WTC11 (cell line): ENCODE measurements at regions not wholly inside any gene's neighbourhood (a gene's known extent, or its start where the extent isn't known, plus 50 kb on each side); places are given as distances from the start of the nearest gene placed in this dataset.

ENCODE experiments used
- ATAC-seq: fragments of 200-7000 bp; cut with Tn5 transposase; 2 replicates; pipeline ENCODE4 v1.10.0; 2021; ENCODE audit warnings: mild to moderate bottlenecking, moderate library complexity
- CTCF ChIA-PET: fragments of 300-600 bp; sonication (Branson Sonifier 250); formaldehyde crosslinking; loops from one replicate; lab custom pipeline; 2021; ENCODE audit warnings: antibody characterized with exemption; lab: Charles Lee
- POLR2A ChIA-PET: fragments of 350-600 bp; sonication (Branson Sonifier 250); formaldehyde crosslinking; loops from one replicate; lab custom pipeline; 2021; ENCODE audit warnings: antibody characterized with exemption; lab: Charles Lee
- DNase-seq: peaks from one replicate; pipeline ENCODE4 v3.0.0; 2021; ENCODE audit warnings: low spot score
- H3K27ac Mint-ChIP-seq: 2 replicates; pipeline ENCODE4 v1.8.0; 2021; ENCODE audit warnings: mixed read lengths
- H3K27me3 Mint-ChIP-seq: 2 replicates; pipeline ENCODE4 v1.8.0; 2021; ENCODE audit warnings: low read depth, mild to moderate bottlenecking, moderate library complexity, mixed read lengths
- H3K36me3 Mint-ChIP-seq: 2 replicates; pipeline ENCODE4 v1.8.0; 2021; ENCODE audit warnings: mixed read lengths
- H3K4me1 Mint-ChIP-seq: 2 replicates; pipeline ENCODE4 v1.8.0; 2022; ENCODE audit warnings: mixed read lengths
- H3K4me3 Mint-ChIP-seq: 2 replicates; pipeline ENCODE4 v1.8.0; 2021; ENCODE audit warnings: mild to moderate bottlenecking, moderate library complexity, mixed read lengths
- H3K9me3 Mint-ChIP-seq: 2 replicates; pipeline ENCODE4 v1.8.0; 2021; ENCODE audit warnings: mixed read lengths
- ELF4 ChIP-seq: sonication (generic); formaldehyde crosslinking; IDR thresholded peaks from 2 replicates; pipeline ENCODE4 v1.8.1; 2022; ENCODE audit warnings: low read depth, mild to moderate bottlenecking, moderate library complexity, missing genetic modification reagents
- EMX1 ChIP-seq: fragments of 250-450 bp; sonication (Bioruptor Pico); IDR thresholded peaks from 2 replicates; pipeline ENCODE4 v1.8.0; 2021; ENCODE audit warnings: mild to moderate bottlenecking
- ETV6 ChIP-seq: sonication (generic); formaldehyde crosslinking; IDR thresholded peaks from 2 replicates; pipeline ENCODE4 v1.8.1; 2022; ENCODE audit warnings: mild to moderate bottlenecking, missing genetic modification reagents
- FOXJ3 ChIP-seq: sonication (generic); formaldehyde crosslinking; IDR thresholded peaks from 2 replicates; pipeline ENCODE4 v1.9.0; 2021; ENCODE audit warnings: missing genetic modification reagents, mild to moderate bottlenecking, borderline replicate concordance
- FOXP1 ChIP-seq: sonication (generic); formaldehyde crosslinking; IDR thresholded peaks from 2 replicates; pipeline ENCODE4 v1.8.0; 2022; ENCODE audit warnings: missing genetic modification reagents, mild to moderate bottlenecking, moderate library complexity, borderline replicate concordance
- GRHL2 ChIP-seq: fragments of 250-450 bp; sonication (Bioruptor Pico); IDR thresholded peaks from 2 replicates; pipeline ENCODE4 v1.8.0; 2022; ENCODE audit warnings: mild to moderate bottlenecking, moderate library complexity; ENCODE audit not compliant: insufficient replicate concordance, severe bottlenecking
- HMGA2 ChIP-seq: fragments of 250-450 bp; sonication (Bioruptor Pico); IDR thresholded peaks from 2 replicates; pipeline ENCODE4 v1.4.0; 2021; ENCODE audit warnings: mild to moderate bottlenecking, moderate library complexity
- JUN ChIP-seq: sonication (generic); formaldehyde crosslinking; IDR thresholded peaks from 2 replicates; pipeline ENCODE4 v1.8.0; 2023; ENCODE audit warnings: mild to moderate bottlenecking, missing genetic modification reagents
- MXD4 ChIP-seq: fragments of 250-450 bp; sonication (Bioruptor Pico); IDR thresholded peaks from 2 replicates; pipeline ENCODE4 v1.8.0; 2021; ENCODE audit warnings: mild to moderate bottlenecking, moderate library complexity, borderline replicate concordance
- NFATC4 ChIP-seq: fragments of 250-450 bp; sonication (Bioruptor Pico); IDR thresholded peaks from 2 replicates; pipeline ENCODE4 v1.9.0; 2021; ENCODE audit warnings: mild to moderate bottlenecking
- NR1H2 ChIP-seq: sonication (generic); formaldehyde crosslinking; IDR thresholded peaks from 2 replicates; pipeline ENCODE4 v1.9.0; 2021; ENCODE audit warnings: mild to moderate bottlenecking, moderate library complexity, missing genetic modification reagents
- RORB ChIP-seq: fragments of 250-450 bp; sonication (Bioruptor Pico); IDR thresholded peaks from 2 replicates; pipeline ENCODE4 v1.9.0; 2021; ENCODE audit warnings: mild to moderate bottlenecking
- TEAD4 ChIP-seq: sonication (generic); formaldehyde crosslinking; IDR thresholded peaks from 2 replicates; pipeline ENCODE4 v1.8.0; 2022; ENCODE audit warnings: mild to moderate bottlenecking, missing genetic modification reagents
- ZNF232 ChIP-seq: sonication (generic); formaldehyde crosslinking; IDR thresholded peaks from 2 replicates; pipeline ENCODE4 v1.8.0; 2022; ENCODE audit warnings: mild to moderate bottlenecking, missing genetic modification reagents
- ZNF416 ChIP-seq: fragments of 250-450 bp; sonication (Bioruptor Pico); IDR thresholded peaks from 2 replicates; pipeline ENCODE4 v1.9.0; 2021; ENCODE audit warnings: mild to moderate bottlenecking, inconsistent platforms
- TF ChIP-seq, protein P1 (sequence below): sonication (generic); formaldehyde crosslinking; IDR thresholded peaks from 2 replicates; pipeline ENCODE4 v1.8.1; 2022; ENCODE audit warnings: mild to moderate bottlenecking, moderate library complexity, missing genetic modification reagents
- TF ChIP-seq, protein P2 (sequence below): fragments of 250-450 bp; sonication (Bioruptor Pico); IDR thresholded peaks from 2 replicates; pipeline ENCODE4 v1.9.0; 2021; ENCODE audit warnings: mild to moderate bottlenecking
- TF ChIP-seq, protein P3 (sequence below): sonication (generic); formaldehyde crosslinking; IDR thresholded peaks from 2 replicates; pipeline ENCODE4 v1.8.1; 2023; ENCODE audit warnings: mild to moderate bottlenecking, missing genetic modification reagents
- TF ChIP-seq, protein P4 (sequence below): sonication (generic); formaldehyde crosslinking; IDR thresholded peaks from 2 replicates; pipeline ENCODE4 v1.8.0; 2022; ENCODE audit warnings: mild to moderate bottlenecking, missing genetic modification reagents
- TF ChIP-seq, protein P5 (sequence below): fragments of 250-450 bp; sonication (Bioruptor Pico); IDR thresholded peaks from 2 replicates; pipeline ENCODE4 v2.1.2; 2022; ENCODE audit warnings: mild to moderate bottlenecking, moderate library complexity
- TF ChIP-seq, protein P6 (sequence below): sonication (generic); formaldehyde crosslinking; IDR thresholded peaks from 2 replicates; pipeline ENCODE4 v1.8.1; 2022; ENCODE audit warnings: missing genetic modification reagents, borderline replicate concordance

DNA sequence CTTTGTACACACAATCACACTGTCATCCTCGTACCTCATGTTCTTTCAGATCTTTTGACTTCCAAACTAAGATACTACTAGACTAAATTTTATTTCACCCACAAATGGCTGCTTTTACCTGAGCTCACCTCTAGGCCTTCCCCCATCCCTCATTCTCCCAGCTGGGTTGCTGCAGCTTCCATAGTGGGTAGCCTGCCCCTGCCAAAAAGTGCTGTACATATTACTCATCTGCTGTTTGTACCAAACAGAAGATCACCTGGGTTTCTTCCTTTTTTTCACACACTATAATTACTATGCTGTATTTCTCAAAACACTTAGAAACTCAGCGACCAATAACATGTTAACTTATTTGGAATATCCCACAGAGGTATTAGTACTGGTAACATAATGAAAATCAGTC lies 267.6 kb upstream of the PRDM1 start:
- no peaks in the 10 kb centered on the region for H3K27me3 Mint-ChIP-seq
- TF ChIP-seq, protein P1, sequence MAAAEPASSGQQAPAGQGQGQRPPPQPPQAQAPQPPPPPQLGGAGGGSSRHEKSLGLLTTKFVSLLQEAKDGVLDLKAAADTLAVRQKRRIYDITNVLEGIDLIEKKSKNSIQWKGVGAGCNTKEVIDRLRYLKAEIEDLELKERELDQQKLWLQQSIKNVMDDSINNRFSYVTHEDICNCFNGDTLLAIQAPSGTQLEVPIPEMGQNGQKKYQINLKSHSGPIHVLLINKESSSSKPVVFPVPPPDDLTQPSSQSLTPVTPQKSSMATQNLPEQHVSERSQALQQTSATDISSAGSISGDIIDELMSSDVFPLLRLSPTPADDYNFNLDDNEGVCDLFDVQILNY (CRISPR knock-in tag) = no peak
- TF ChIP-seq JUN (no peak), NR1H2 (CRISPR knock-in tag) (no peak), MXD4 (CRISPR knock-in tag) (no peak), ZNF416 (CRISPR knock-in tag) (no peak), EMX1 (no peak), HMGA2 (no peak), ELF4 (no peak)
- TF ChIP-seq, protein P2, sequence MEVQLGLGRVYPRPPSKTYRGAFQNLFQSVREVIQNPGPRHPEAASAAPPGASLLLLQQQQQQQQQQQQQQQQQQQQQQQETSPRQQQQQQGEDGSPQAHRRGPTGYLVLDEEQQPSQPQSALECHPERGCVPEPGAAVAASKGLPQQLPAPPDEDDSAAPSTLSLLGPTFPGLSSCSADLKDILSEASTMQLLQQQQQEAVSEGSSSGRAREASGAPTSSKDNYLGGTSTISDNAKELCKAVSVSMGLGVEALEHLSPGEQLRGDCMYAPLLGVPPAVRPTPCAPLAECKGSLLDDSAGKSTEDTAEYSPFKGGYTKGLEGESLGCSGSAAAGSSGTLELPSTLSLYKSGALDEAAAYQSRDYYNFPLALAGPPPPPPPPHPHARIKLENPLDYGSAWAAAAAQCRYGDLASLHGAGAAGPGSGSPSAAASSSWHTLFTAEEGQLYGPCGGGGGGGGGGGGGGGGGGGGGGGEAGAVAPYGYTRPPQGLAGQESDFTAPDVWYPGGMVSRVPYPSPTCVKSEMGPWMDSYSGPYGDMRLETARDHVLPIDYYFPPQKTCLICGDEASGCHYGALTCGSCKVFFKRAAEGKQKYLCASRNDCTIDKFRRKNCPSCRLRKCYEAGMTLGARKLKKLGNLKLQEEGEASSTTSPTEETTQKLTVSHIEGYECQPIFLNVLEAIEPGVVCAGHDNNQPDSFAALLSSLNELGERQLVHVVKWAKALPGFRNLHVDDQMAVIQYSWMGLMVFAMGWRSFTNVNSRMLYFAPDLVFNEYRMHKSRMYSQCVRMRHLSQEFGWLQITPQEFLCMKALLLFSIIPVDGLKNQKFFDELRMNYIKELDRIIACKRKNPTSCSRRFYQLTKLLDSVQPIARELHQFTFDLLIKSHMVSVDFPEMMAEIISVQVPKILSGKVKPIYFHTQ = no peak
- TF ChIP-seq, protein P3, sequence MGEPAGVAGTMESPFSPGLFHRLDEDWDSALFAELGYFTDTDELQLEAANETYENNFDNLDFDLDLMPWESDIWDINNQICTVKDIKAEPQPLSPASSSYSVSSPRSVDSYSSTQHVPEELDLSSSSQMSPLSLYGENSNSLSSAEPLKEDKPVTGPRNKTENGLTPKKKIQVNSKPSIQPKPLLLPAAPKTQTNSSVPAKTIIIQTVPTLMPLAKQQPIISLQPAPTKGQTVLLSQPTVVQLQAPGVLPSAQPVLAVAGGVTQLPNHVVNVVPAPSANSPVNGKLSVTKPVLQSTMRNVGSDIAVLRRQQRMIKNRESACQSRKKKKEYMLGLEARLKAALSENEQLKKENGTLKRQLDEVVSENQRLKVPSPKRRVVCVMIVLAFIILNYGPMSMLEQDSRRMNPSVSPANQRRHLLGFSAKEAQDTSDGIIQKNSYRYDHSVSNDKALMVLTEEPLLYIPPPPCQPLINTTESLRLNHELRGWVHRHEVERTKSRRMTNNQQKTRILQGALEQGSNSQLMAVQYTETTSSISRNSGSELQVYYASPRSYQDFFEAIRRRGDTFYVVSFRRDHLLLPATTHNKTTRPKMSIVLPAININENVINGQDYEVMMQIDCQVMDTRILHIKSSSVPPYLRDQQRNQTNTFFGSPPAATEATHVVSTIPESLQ (CRISPR knock-in tag) = no peak
- TF ChIP-seq, all 79 proteins: peak for 0
- Mint-ChIP-seq H3K27ac (no peak overlapping the region), H3K4me1 (no peaks in the 10 kb centered on the region), H3K4me3 (no peak overlapping the region), H3K9me3 (peaks cover 12% of the 10 kb centered on the region), H3K36me3 (peaks cover 6% of the 10 kb centered on the region; the same call in 1 of the 2 replicates)
- POLR2A ChIA-PET = no interaction called here
- no peak for ATAC-seq
- CTCF ChIA-PET = interaction anchor here (1.1 kb wide), 1 partner anchor 17 kb away, joined by 3 read pairs; no protein-coding TSS in a partner anchor
- no peak for DNase-seq

DNA sequence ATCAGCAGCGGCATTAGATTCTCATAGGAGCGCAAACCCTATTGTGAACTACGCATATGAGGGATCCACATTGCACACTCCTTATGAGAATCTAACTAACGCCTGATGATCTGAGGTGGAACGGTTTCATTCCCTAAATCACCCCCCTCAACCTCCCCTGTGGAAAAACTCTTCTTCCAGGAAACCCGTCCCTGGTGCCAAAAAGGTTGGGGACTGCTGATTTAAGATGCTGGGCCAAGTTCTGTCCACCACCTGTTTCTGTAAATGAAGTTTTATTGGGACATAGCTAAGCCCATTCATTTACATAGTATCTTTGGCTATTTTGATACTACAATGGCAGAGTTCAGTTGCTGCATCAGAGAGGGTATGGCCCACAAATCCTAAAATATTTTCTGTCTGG lies 268.2 kb upstream of the PRDM1 start:
- Mint-ChIP-seq H3K36me3 (peaks cover 6% of the 10 kb centered on the region; the same call in 1 of the 2 replicates), H3K27me3 (no peaks in the 10 kb centered on the region), H3K4me1 (no peaks in the 10 kb centered on the region), H3K4me3 (no peak overlapping the region), H3K27ac (no peak overlapping the region), H3K9me3 (peaks cover 12% of the 10 kb centered on the region)
- POLR2A ChIA-PET = no interaction called here
- CTCF ChIA-PET = interaction anchor here (1.1 kb wide), 1 partner anchor 17 kb away, joined by 3 read pairs; no protein-coding TSS in a partner anchor
- TF ChIP-seq, protein P4, sequence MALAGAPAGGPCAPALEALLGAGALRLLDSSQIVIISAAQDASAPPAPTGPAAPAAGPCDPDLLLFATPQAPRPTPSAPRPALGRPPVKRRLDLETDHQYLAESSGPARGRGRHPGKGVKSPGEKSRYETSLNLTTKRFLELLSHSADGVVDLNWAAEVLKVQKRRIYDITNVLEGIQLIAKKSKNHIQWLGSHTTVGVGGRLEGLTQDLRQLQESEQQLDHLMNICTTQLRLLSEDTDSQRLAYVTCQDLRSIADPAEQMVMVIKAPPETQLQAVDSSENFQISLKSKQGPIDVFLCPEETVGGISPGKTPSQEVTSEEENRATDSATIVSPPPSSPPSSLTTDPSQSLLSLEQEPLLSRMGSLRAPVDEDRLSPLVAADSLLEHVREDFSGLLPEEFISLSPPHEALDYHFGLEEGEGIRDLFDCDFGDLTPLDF (CRISPR knock-in tag) = no peak
- TF ChIP-seq, protein P5, sequence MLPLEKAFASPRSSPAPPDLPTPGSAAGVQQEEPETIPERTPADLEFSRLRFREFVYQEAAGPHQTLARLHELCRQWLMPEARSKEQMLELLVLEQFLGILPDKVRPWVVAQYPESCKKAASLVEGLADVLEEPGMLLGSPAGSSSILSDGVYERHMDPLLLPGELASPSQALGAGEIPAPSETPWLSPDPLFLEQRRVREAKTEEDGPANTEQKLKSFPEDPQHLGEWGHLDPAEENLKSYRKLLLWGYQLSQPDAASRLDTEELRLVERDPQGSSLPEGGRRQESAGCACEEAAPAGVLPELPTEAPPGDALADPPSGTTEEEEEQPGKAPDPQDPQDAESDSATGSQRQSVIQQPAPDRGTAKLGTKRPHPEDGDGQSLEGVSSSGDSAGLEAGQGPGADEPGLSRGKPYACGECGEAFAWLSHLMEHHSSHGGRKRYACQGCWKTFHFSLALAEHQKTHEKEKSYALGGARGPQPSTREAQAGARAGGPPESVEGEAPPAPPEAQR (CRISPR knock-in tag) = no peak
- TF ChIP-seq FOXP1 (no peak), GRHL2 (no peak), NFATC4 (no peak), ZNF232 (no peak), MXD4 (CRISPR knock-in tag) (no peak), RORB (CRISPR knock-in tag) (no peak), NR1H2 (CRISPR knock-in tag) (no peak), TEAD4 (CRISPR knock-in tag) (no peak), EMX1 (no peak), FOXJ3 (CRISPR knock-in tag) (no peak), ETV6 (CRISPR knock-in tag) (no peak)
- TF ChIP-seq, protein P6, sequence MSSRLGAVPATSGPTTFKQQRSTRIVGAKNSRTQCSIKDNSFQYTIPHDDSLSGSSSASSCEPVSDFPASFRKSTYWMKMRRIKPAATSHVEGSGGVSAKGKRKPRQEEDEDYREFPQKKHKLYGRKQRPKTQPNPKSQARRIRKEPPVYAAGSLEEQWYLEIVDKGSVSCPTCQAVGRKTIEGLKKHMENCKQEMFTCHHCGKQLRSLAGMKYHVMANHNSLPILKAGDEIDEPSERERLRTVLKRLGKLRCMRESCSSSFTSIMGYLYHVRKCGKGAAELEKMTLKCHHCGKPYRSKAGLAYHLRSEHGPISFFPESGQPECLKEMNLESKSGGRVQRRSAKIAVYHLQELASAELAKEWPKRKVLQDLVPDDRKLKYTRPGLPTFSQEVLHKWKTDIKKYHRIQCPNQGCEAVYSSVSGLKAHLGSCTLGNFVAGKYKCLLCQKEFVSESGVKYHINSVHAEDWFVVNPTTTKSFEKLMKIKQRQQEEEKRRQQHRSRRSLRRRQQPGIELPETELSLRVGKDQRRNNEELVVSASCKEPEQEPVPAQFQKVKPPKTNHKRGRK = no peak
- TF ChIP-seq, protein P1 (CRISPR knock-in tag) = no peak
- ATAC-seq (no peak), DNase-seq (no peak)
